GM21619 (cell line): ENCODE measurements at regions not wholly inside any gene's neighbourhood (a gene's known extent, or its start where the extent isn't known, plus 50 kb on each side); places are given as distances from the start of the nearest gene placed in this dataset.

Experiments
- ATAC-seq: cut with Tn5 transposase; IDR thresholded peaks from one replicate; pipeline ENCODE4 v1.9.1; 2021; ENCODE audit not compliant: unreplicated experiment

- ATAC-seq = no peak
Measured at GRCh38 chr6:14647357-14647756, 529.8 kb downstream of the CD83 start.

GRCh38 chr6:14652536-14652935 is 535.0 kb downstream of the CD83 start:
- no peak for ATAC-seq

- ATAC-seq = no peak
Measured at GRCh38 chr6:14655201-14656061, 537.9 kb downstream of the CD83 start.

GRCh38 chr6:14656078-14656521 is 538.5 kb downstream of the CD83 start:
- no peak for ATAC-seq

GRCh38 chr6:14656649-14657048 is 539.1 kb downstream of the CD83 start:
- no peak for ATAC-seq

- ATAC-seq = no peak
Measured at GRCh38 chr6:14658030-14658429, 540.5 kb downstream of the CD83 start.

- ATAC-seq = no peak
Measured at GRCh38 chr6:14658886-14659561, 541.5 kb downstream of the CD83 start.

GRCh38 chr6:14659841-14660240 is 542.3 kb downstream of the CD83 start:
- ATAC-seq = no peak

GRCh38 chr6:14660806-14661579 is 543.4 kb downstream of the CD83 start:
- peak; percentile 49 for ATAC-seq

- ATAC-seq = no peak
Measured at GRCh38 chr6:14661691-14662090, 544.1 kb downstream of the CD83 start.

- no peak for ATAC-seq
Measured at GRCh38 chr6:14664112-14664601, 546.6 kb downstream of the CD83 start.

- no peak for ATAC-seq
Measured at GRCh38 chr6:14664621-14665315, 547.2 kb downstream of the CD83 start.

- ATAC-seq = no peak
Measured at GRCh38 chr6:14665827-14666724, 548.5 kb downstream of the CD83 start.

- ATAC-seq = no peak
Measured at GRCh38 chr6:14670806-14671205, 553.2 kb downstream of the CD83 start.

- ATAC-seq = no peak
Measured at GRCh38 chr6:14671261-14671681, 553.7 kb downstream of the CD83 start.

GRCh38 chr6:14671937-14672336 is 554.4 kb downstream of the CD83 start:
- ATAC-seq = no peak

GRCh38 chr6:14673201-14673600 is 555.6 kb downstream of the CD83 start:
- no peak for ATAC-seq

GRCh38 chr6:14674458-14674857 is 556.9 kb downstream of the CD83 start:
- no peak for ATAC-seq

- ATAC-seq = no peak
Measured at GRCh38 chr6:14674867-14675648, 557.5 kb downstream of the CD83 start.
